ENCODE measurements at regions not wholly inside any gene's neighbourhood (a gene's known extent, or its start where the extent isn't known, plus 50 kb on each side); places are given as distances from the start of the nearest gene placed in this dataset.
A peak's percentile ranks its signal among the peaks of the same experiment; 100 is the strongest.

DNA sequence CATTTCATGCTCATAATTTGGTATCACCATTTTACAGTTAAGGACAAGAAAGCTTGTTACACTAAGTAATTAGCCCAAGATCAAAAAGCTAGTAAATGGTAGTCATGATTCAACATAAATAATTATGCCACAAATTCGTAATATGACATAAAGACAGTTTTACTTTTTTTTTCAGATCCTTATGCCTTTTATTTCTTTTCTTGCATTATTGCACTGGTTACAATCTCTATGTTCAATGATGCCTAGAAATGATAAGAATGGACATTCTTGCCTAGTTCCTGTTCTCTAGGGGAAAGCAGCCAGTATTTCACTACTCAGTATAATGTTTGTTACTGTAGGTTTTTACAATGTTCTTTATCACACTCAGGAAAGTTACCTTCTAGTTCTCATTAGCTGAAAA, 106.4 kb upstream of the ARHGAP5 start:
- H3K9ac ChIP-seq (ENCODE audit: insufficient read depth in 1 of 2, low read depth in 2 of 2, low read length in 2 of 2): no peak overlapping the region
- H2AFZ ChIP-seq (ENCODE audit: low read depth, low read length): no peak overlapping the region
- in situ Hi-C loops (cut with MboI) (no loop called here), intact Hi-C loops (cut with micrococcal nuclease) (no loop called here)
- no peaks in the 10 kb centered on the region for H3K79me2 ChIP-seq (ENCODE audit: control insufficient read depth, insufficient read depth, low read length)
- BruUV-seq (replicated peaks): no TSS peak
- TF ChIP-seq JUND (IDR thresholded peaks at IDR 0.05; ENCODE audit: borderline replicate concordance, low read depth, low read length): no peak
- TF ChIP-seq JUND (tag; IDR thresholded peaks at IDR 0.05; ENCODE audit: borderline replicate concordance, low read depth, low read length): no peak
- peak; percentile 13 for TF ChIP-seq RBM25 (IDR thresholded peaks at IDR 0.05; ENCODE audit: low read depth, low read length, severe bottlenecking)
- no peaks in the 10 kb centered on the region for H3K36me3 ChIP-seq (ENCODE audit: control insufficient read depth, insufficient read depth, low read length)
- H3K4me3 ChIP-seq: no peak overlapping the region
- DNase-seq (ENCODE audit: extremely low read depth in 1 of 4, low spot score in 3 of 4): no peak
- H3K9me3 ChIP-seq (replicated peaks; ENCODE audit: control insufficient read depth, insufficient read depth, low read depth, low read length): no peaks in the 10 kb centered on the region; the same call in 1 of the 2 replicates
- no peak for FAIRE-seq
- no peaks in the 10 kb centered on the region for H4K20me1 ChIP-seq (replicated peaks; ENCODE audit: control insufficient read depth, insufficient read depth, low read length)
- no peak for ATAC-seq
- ChIA-PET CTCF (ENCODE audit: low intra/inter-chr PET ratio) (no interaction called here), POLR2A (no interaction called here)
- H3K4me2 ChIP-seq (ENCODE audit: insufficient read depth, low read length): no peak overlapping the region
- peaks cover 0 to 5% of the 10 kb centered on the region in 2 experiments; a peak in 2 of 5 replicates for H3K4me1 ChIP-seq (replicated peaks in 1 of 2; ENCODE audit: control insufficient read depth in 2 of 2, insufficient read depth in 2 of 2, low read length in 2 of 2)
- 20% methylated on average over 1 of the region's 1 CpG for WGBS (ENCODE audit: insufficient coverage, low coverage, missing lambda C conversion rate)
- H3K27me3 ChIP-seq (ENCODE audit: control insufficient read depth in 2 of 2, insufficient read depth in 2 of 2, low read length in 2 of 2): no peaks in the 10 kb centered on the region
- H3K27ac ChIP-seq (ENCODE audit: extremely low read depth, low read depth, low read length): no peak overlapping the region
- no peaks in the 10 kb centered on the region for H3K9me1 ChIP-seq (ENCODE audit: control insufficient read depth, insufficient read depth, low read length)

GRCh38 chr14:31971612-31972011, 105.5 kb upstream of the ARHGAP5 start:
- Histone ChIP-seq H3K9ac (ENCODE audit: insufficient read depth in 1 of 2, low read depth in 2 of 2, low read length in 2 of 2) (no peak overlapping the region), H4K20me1 (replicated peaks; ENCODE audit: control insufficient read depth, insufficient read depth, low read length) (no peaks in the 10 kb centered on the region), H3K36me3 (ENCODE audit: control insufficient read depth, insufficient read depth, low read length) (no peaks in the 10 kb centered on the region), H3K4me2 (ENCODE audit: insufficient read depth, low read length) (no peak overlapping the region), H3K27ac (ENCODE audit: extremely low read depth, low read depth, low read length) (no peak overlapping the region), H3K79me2 (ENCODE audit: control insufficient read depth, insufficient read depth, low read length) (no peaks in the 10 kb centered on the region), H3K9me1 (ENCODE audit: control insufficient read depth, insufficient read depth, low read length) (no peaks in the 10 kb centered on the region), H3K4me3 (no peak overlapping the region), H3K4me1 (replicated peaks in 1 of 2; ENCODE audit: control insufficient read depth in 2 of 2, insufficient read depth in 2 of 2, low read length in 2 of 2) (no peaks in the 10 kb centered on the region; a peak in 2 of 5 replicates), H2AFZ (ENCODE audit: low read depth, low read length) (no peak overlapping the region), H3K9me3 (replicated peaks; ENCODE audit: control insufficient read depth, insufficient read depth, low read depth, low read length) (no peaks in the 10 kb centered on the region; the same call in 1 of the 2 replicates), H3K27me3 (ENCODE audit: control insufficient read depth in 2 of 2, insufficient read depth in 2 of 2, low read length in 2 of 2) (no peaks in the 10 kb centered on the region)
- ATAC-seq: no peak
- in situ Hi-C loops (cut with MboI) (no loop called here), intact Hi-C loops (cut with micrococcal nuclease) (no loop called here)
- 13% methylated on average over 2 of the region's 4 CpGs for WGBS (ENCODE audit: insufficient coverage, low coverage, missing lambda C conversion rate)
- FAIRE-seq: no peak
- TF ChIP-seq ZNF134 (CRISPR knock-in tag; conservative IDR thresholded peaks at IDR 0.05) (peak; percentile 87), HMG20A (CRISPR knock-in tag; conservative IDR thresholded peaks at IDR 0.05) (no peak)
- POLR2A ChIA-PET: no interaction called here
- DNase-seq (ENCODE audit: extremely low read depth in 1 of 4, low spot score in 3 of 4): no peak
- no TSS peak for BruUV-seq (replicated peaks)
- CTCF ChIA-PET (ENCODE audit: low intra/inter-chr PET ratio): no interaction called here
